K562 (cell line): ENCODE measurements at regions not wholly inside any gene's neighbourhood (a gene's known extent, or its start where the extent isn't known, plus 50 kb on each side); places are given as distances from the start of the nearest gene placed in this dataset.

Experiments used
- ATAC-seq: fragments of 200-7000 bp; cut with Tn5 transposase; 3 replicates; pipeline ENCODE4 v1.9.1; 2020; ENCODE audit warnings: moderate library complexity
- BruUV-seq: library from RNA; stranded (reverse); fragments of 400-500 nt; replicated peaks from 2 replicates; lab custom pipeline; 2021; lab: Mats Ljungman, UMichigan
- CTCF ChIA-PET: fragments of 300-600 bp; formaldehyde crosslinking; extraction: SDS; loops from one replicate; lab custom pipeline; 2021; ENCODE audit warnings: low intra/inter-chr PET ratio; lab: Yijun Ruan, JAX
- POLR2A ChIA-PET: fragments of 300-600, 350-650 bp; sonication (Branson Sonifier 250); formaldehyde crosslinking; extraction: SDS; loops from one replicate; lab custom pipeline; 2021; ENCODE audit warnings: antibody characterized with exemption, inconsistent platforms; lab: Yijun Ruan, JAX
- DNase-seq, 4 experiments: peaks; one replicate each; pipeline versions ENCODE4 v3.0.0 to v3.0.0-alpha.2; 2011 to 2018; ENCODE audit warnings: low spot score in 3 of 4, mixed read lengths in 3 of 4; ENCODE audit errors: extremely low read depth in 1 of 4
- FAIRE-seq: peaks from 2 replicates; lab custom pipeline; 2011; peaks lifted over from hg19 to GRCh38; lab: Jason Lieb, UNC
- H2AFZ ChIP-seq: 2 replicates; pipeline ENCODE4 v1.6.0; 2011; ENCODE audit warnings: low read depth, low read length, control low read depth, inconsistent platforms
- H3K27ac ChIP-seq: fragments of 200-600 bp; 3 replicates; pipeline ENCODE4 v1.8.0; 2011; ENCODE audit warnings: low read depth, mild to moderate bottlenecking, control low read depth, inconsistent platforms, low read length, moderate library complexity, mixed read lengths; ENCODE audit errors: extremely low read depth
- H3K27me3 ChIP-seq, 2 experiments: fragments of 300-600 bp in 1 of 2; 2 replicates in 1 of 2; 3 replicates in 1 of 2; pipeline versions ENCODE4 v1.6.0 to v1.8.0; 2011; ENCODE audit warnings: inconsistent platforms in 2 of 2, low read length in 2 of 2, mild to moderate bottlenecking in 1 of 2, mixed read lengths in 1 of 2, moderate library complexity in 1 of 2; ENCODE audit not compliant: control insufficient read depth in 2 of 2, insufficient read depth in 2 of 2
- H3K36me3 ChIP-seq: fragments of 300-600 bp; 3 replicates; pipeline ENCODE4 v1.8.0; 2011; ENCODE audit warnings: mild to moderate bottlenecking, low read length, inconsistent platforms; ENCODE audit not compliant: control insufficient read depth, insufficient read depth
- H3K4me1 ChIP-seq, 2 experiments: fragments of 200-600 bp in 1 of 2; replicated peaks in 1 of 2; 2 replicates in 1 of 2; 3 replicates in 1 of 2; pipeline versions ENCODE4 v1.5.1 to v1.8.0; 2011; ENCODE audit warnings: inconsistent platforms in 2 of 2, low read length in 2 of 2, mild to moderate bottlenecking in 1 of 2, mixed read lengths in 1 of 2, moderate library complexity in 1 of 2; ENCODE audit not compliant: control insufficient read depth in 2 of 2, insufficient read depth in 2 of 2
- H3K4me2 ChIP-seq: 2 replicates; pipeline ENCODE4 v1.6.1; 2011; ENCODE audit warnings: low read length, control low read depth, inconsistent platforms, mixed read lengths; ENCODE audit not compliant: insufficient read depth
- H3K4me3 ChIP-seq: fragments of 200-600 bp; sonication (generic), shearing (Covaris generic); 2 replicates; pipeline ENCODE4 v1.5.1; 2016; ENCODE audit warnings: control low read depth, inconsistent platforms
- H3K79me2 ChIP-seq: fragments of 200-600 bp; 3 replicates; pipeline ENCODE4 v1.8.0; 2011; ENCODE audit warnings: low read length, inconsistent platforms; ENCODE audit not compliant: control insufficient read depth, insufficient read depth
- H3K9ac ChIP-seq, 2 experiments: 2 replicates each; pipeline versions ENCODE4 v1.6.0 to v1.6.1; 2011; ENCODE audit warnings: low read depth in 2 of 2, low read length in 2 of 2, control low read depth in 1 of 2, inconsistent platforms in 1 of 2, mild to moderate bottlenecking in 1 of 2, mixed read lengths in 1 of 2; ENCODE audit not compliant: insufficient read depth in 1 of 2
- H3K9me1 ChIP-seq: one replicate; pipeline ENCODE4 v1.6.0; 2011; ENCODE audit warnings: inconsistent platforms, mild to moderate bottlenecking, low read length, moderate library complexity; ENCODE audit not compliant: control insufficient read depth, insufficient read depth
- H3K9me3 ChIP-seq: replicated peaks from 2 replicates; pipeline ENCODE4 v1.5.1; 2011; ENCODE audit warnings: low read depth, low read length, inconsistent platforms; ENCODE audit not compliant: control insufficient read depth, insufficient read depth
- H4K20me1 ChIP-seq: replicated peaks from 2 replicates; pipeline ENCODE4 v1.6.1; 2011; ENCODE audit warnings: low read length, inconsistent platforms, mixed read lengths; ENCODE audit not compliant: control insufficient read depth, insufficient read depth
- CHD4 ChIP-seq: fragments of 200-600 bp; sonication (generic); IDR thresholded peaks from 3 replicates; pipeline ENCODE4 v1.6.1; 2012; ENCODE audit warnings: low read depth, mild to moderate bottlenecking, mixed read lengths, low read length, inconsistent platforms; ENCODE audit not compliant: insufficient read depth, insufficient replicate concordance, poor library complexity, severe bottlenecking
- CREB1 ChIP-seq, 2 experiments: sonication (generic) in 1 of 2; formaldehyde crosslinking in 1 of 2; IDR thresholded peaks; 2 replicates each; pipeline versions ENCODE4 v1.6.1 to v1.8.0; 2012 to 2022; ENCODE audit warnings: inconsistent platforms in 1 of 2, mild to moderate bottlenecking in 1 of 2, missing genetic modification reagents in 1 of 2, moderate library complexity in 1 of 2
- DLX4 ChIP-seq: fragments of 250-450 bp; sonication (Bioruptor Pico); IDR thresholded peaks from 2 replicates; pipeline ENCODE4 v1.6.1; 2021; ENCODE audit warnings: mild to moderate bottlenecking
- ETV5 ChIP-seq: sonication (generic); formaldehyde crosslinking; IDR thresholded peaks from 2 replicates; pipeline ENCODE4 v1.4.0; 2020; ENCODE audit warnings: low read depth, mild to moderate bottlenecking, missing genetic modification reagents
- FUS ChIP-seq: fragments of 200-400 bp; formaldehyde crosslinking; optimal IDR thresholded peaks from 2 replicates; pipeline ENCODE3; 2017; ENCODE audit warnings: low read depth, low read length
- GTF3C2 ChIP-seq: IDR thresholded peaks from 3 replicates; pipeline ENCODE4 v1.6.1; 2011; ENCODE audit warnings: borderline replicate concordance, mild to moderate bottlenecking, moderate library complexity; ENCODE audit not compliant: insufficient read length; ENCODE audit errors: extremely low read depth
- KLF16 ChIP-seq: IDR thresholded peaks from 2 replicates; pipeline ENCODE4 v1.6.1; 2016; ENCODE audit warnings: antibody characterized with exemption
- PHTF2 ChIP-seq: fragments of 250-450 bp; sonication (Bioruptor Pico); IDR thresholded peaks from 2 replicates; pipeline ENCODE4 v1.5.0; 2021; ENCODE audit warnings: mild to moderate bottlenecking
- SRSF9 ChIP-seq: fragments of 200-400 bp; formaldehyde crosslinking; IDR thresholded peaks from 2 replicates; pipeline ENCODE4 v1.6.1; 2017; ENCODE audit warnings: low read depth, low read length, borderline replicate concordance
- ZBTB2 ChIP-seq: fragments of 450-650 bp; IDR thresholded peaks from 2 replicates; pipeline ENCODE4 v1.6.1; 2016; ENCODE audit warnings: antibody characterized with exemption
- ZNF444 ChIP-seq: fragments of 250-450 bp; sonication (Bioruptor Pico); IDR thresholded peaks from 2 replicates; pipeline ENCODE4 v1.4.0; 2020; ENCODE audit warnings: mild to moderate bottlenecking, moderate library complexity
- ZNF668 ChIP-seq: fragments of 250-450 bp; sonication (Bioruptor Pico); IDR thresholded peaks from 2 replicates; pipeline ENCODE4 v1.8.0; 2022; ENCODE audit warnings: mild to moderate bottlenecking, inconsistent platforms
- ZNF778 ChIP-seq: fragments of 450-650 bp; formaldehyde crosslinking; IDR thresholded peaks from 2 replicates; pipeline ENCODE4 v1.4.0; 2020; ENCODE audit warnings: mild to moderate bottlenecking, moderate library complexity
- ZNF780A ChIP-seq: fragments of 250-450 bp; sonication (Bioruptor Pico); IDR thresholded peaks from 2 replicates; pipeline ENCODE4 v1.5.0; 2021; ENCODE audit warnings: mild to moderate bottlenecking
- ZNF830 ChIP-seq: fragments of 250-450 bp; sonication (Bioruptor Pico); IDR thresholded peaks from 2 replicates; pipeline ENCODE4 v1.5.0; 2021; ENCODE audit warnings: mild to moderate bottlenecking
- in situ Hi-C: fragments of 300-500 bp; cut with MboI; formaldehyde crosslinking; loops from 4 replicates; pipeline ENCODE4 v1.15.0; 2018; ENCODE audit warnings: inconsistent platforms, mixed read lengths
- intact Hi-C: fragments of 100-400 bp; cut with micrococcal nuclease; formaldehyde crosslinking; loops from 2 replicates; pipeline ENCODE4 v1.14.2; 2022
- TF ChIP-seq, protein P1 (sequence below), 2 experiments: IDR thresholded peaks; 2 replicates each; pipeline ENCODE4 v1.6.1; 2012; ENCODE audit warnings: improper control_type of control experiment in 2 of 2, low read depth in 2 of 2, low read length in 2 of 2, borderline replicate concordance in 1 of 2

DNA sequence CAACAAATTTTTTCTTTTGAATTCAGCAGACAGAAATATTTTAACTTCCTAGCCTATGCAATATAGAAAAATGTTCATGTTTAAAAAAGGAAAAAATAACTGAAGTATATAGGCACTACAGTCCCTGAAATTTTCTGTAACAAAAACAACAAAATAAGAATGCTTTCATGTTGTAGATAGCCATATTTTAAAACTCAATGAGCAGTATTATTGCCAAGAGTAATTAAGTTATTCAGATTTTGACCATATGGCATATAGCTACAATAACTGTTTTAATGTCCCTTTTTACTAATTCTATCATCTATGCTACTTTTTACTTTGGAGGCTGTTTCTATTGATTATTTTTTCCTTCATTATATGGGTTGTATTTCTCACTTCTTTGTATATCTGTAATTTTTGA is 283.3 kb upstream of the RIMS1 start:
- H3K4me2 ChIP-seq: no peak overlapping the region
- H3K9me1 ChIP-seq: no peaks in the 10 kb centered on the region
- no peaks in the 10 kb centered on the region for H4K20me1 ChIP-seq
- DNase-seq (no peak), ATAC-seq (no peak), FAIRE-seq (no peak)
- BruUV-seq: no TSS peak
- no peak overlapping the region for H3K9ac ChIP-seq
- ChIA-PET CTCF (no interaction called here), POLR2A (interaction anchor here (0.5 kb wide), 1 partner anchor 475 kb away, joined by 3 read pairs; no protein-coding TSS in a partner anchor)
- H3K9me3 ChIP-seq: no peaks in the 10 kb centered on the region
- no peaks in the 10 kb centered on the region for H3K79me2 ChIP-seq
- TF ChIP-seq ETV5 (CRISPR knock-in tag) (no peak), ZBTB2 (no peak), SRSF9 (no peak), CHD4 (no peak), GTF3C2 (no peak), ZNF668 (no peak), PHTF2 (no peak), KLF16 (no peak), DLX4 (no peak), ZNF778 (CRISPR knock-in tag) (no peak), ZNF830 (CRISPR knock-in tag) (no peak), FUS (no peak), ZNF444 (CRISPR knock-in tag) (no peak), CREB1 (IDR thresholded peaks at IDR 0.05) (no peak), CREB1 (CRISPR knock-in tag; IDR thresholded peaks at IDR 0.05) (no peak), ZNF780A (CRISPR knock-in tag) (no peak)
- TF ChIP-seq, protein P1, sequence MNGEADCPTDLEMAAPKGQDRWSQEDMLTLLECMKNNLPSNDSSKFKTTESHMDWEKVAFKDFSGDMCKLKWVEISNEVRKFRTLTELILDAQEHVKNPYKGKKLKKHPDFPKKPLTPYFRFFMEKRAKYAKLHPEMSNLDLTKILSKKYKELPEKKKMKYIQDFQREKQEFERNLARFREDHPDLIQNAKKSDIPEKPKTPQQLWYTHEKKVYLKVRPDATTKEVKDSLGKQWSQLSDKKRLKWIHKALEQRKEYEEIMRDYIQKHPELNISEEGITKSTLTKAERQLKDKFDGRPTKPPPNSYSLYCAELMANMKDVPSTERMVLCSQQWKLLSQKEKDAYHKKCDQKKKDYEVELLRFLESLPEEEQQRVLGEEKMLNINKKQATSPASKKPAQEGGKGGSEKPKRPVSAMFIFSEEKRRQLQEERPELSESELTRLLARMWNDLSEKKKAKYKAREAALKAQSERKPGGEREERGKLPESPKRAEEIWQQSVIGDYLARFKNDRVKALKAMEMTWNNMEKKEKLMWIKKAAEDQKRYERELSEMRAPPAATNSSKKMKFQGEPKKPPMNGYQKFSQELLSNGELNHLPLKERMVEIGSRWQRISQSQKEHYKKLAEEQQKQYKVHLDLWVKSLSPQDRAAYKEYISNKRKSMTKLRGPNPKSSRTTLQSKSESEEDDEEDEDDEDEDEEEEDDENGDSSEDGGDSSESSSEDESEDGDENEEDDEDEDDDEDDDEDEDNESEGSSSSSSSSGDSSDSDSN (IDR thresholded peaks at IDR 0.05; ENCODE audit: borderline replicate concordance in 1 of 2, low read depth in 2 of 2, low read length in 2 of 2): no peak
- in situ Hi-C loops: no loop called here
- no peaks in the 10 kb centered on the region for H3K4me1 ChIP-seq
- H3K36me3 ChIP-seq: no peaks in the 10 kb centered on the region
- no peak overlapping the region for H2AFZ ChIP-seq
- H3K4me3 ChIP-seq: no peak overlapping the region
- intact Hi-C loops: no loop called here
- H3K27ac ChIP-seq: no peak overlapping the region
- no peaks in the 10 kb centered on the region for H3K27me3 ChIP-seq
